SK-N-SH (cell line): ENCODE measurements at regions not wholly inside any gene's neighbourhood (a gene's known extent, or its start where the extent isn't known, plus 50 kb on each side); places are given as distances from the start of the nearest gene placed in this dataset.

ENCODE experiments used
- CTCF ChIA-PET: fragments of 300-600, 350-600 bp; formaldehyde crosslinking; extraction: SDS; loops from one replicate; lab custom pipeline; 2021; lab: Yijun Ruan, JAX
- POLR2A ChIA-PET: fragments of 350-600 bp; sonication (Branson Sonifier 250); formaldehyde crosslinking; extraction: SDS; loops from one replicate; lab custom pipeline; 2020; ENCODE audit warnings: antibody characterized with exemption, inconsistent platforms; lab: Yijun Ruan, JAX
- DNase-seq: peaks from one replicate; pipeline ENCODE4 v3.0.0; 2012
- H2AFZ ChIP-seq: fragments of 200-600 bp; sonication (generic); 2 replicates; pipeline ENCODE4 v1.8.1; 2016; ENCODE audit warnings: antibody characterized with exemption, mild to moderate bottlenecking, low read depth
- H3F3A ChIP-seq: fragments of 200-600 bp; sonication (generic); replicated peaks from 2 replicates; pipeline ENCODE3; 2016; ENCODE audit warnings: antibody characterized with exemption, mild to moderate bottlenecking; ENCODE audit not compliant: insufficient read depth
- H3K27ac ChIP-seq, 2 experiments: fragments of 200-500 bp in 1 of 2; fragments of 200-600 bp in 1 of 2; sonication (Bioruptor generic) in 1 of 2; sonication (generic), shearing (Covaris generic) in 1 of 2; 2 replicates each; pipeline versions ENCODE4 v1.5.1 to v1.6.1; 2014 to 2016; ENCODE audit warnings: low read depth in 2 of 2, inconsistent platforms in 1 of 2, low read length in 1 of 2, mild to moderate bottlenecking in 1 of 2, mixed read lengths in 1 of 2
- H3K27me3 ChIP-seq: fragments of 200-600 bp; sonication (generic), shearing (Covaris generic); 2 replicates; pipeline ENCODE4 v1.6.1; 2016; ENCODE audit warnings: mixed run types; ENCODE audit not compliant: insufficient read depth
- H3K36me3 ChIP-seq, 2 experiments: fragments of 200-500 bp in 1 of 2; fragments of 200-600 bp in 1 of 2; sonication (Bioruptor generic) in 1 of 2; sonication (generic) in 1 of 2; replicated peaks in 1 of 2; 2 replicates each; pipeline versions ENCODE3 to v1.5.1; 2014 to 2016; ENCODE audit warnings: low read length in 1 of 2, mild to moderate bottlenecking in 1 of 2; ENCODE audit not compliant: insufficient read depth in 2 of 2, control insufficient read depth in 1 of 2
- H3K4me1 ChIP-seq, 2 experiments: fragments of 200-500 bp in 1 of 2; fragments of 200-600 bp in 1 of 2; sonication (Bioruptor generic) in 1 of 2; sonication (generic), shearing (Covaris generic) in 1 of 2; 2 replicates each; pipeline versions ENCODE4 v1.5.1 to v1.6.1; 2014 to 2016; ENCODE audit warnings: low read depth in 1 of 2, low read length in 1 of 2, mixed run types in 1 of 2; ENCODE audit not compliant: insufficient read depth in 2 of 2, control insufficient read depth in 1 of 2
- H3K4me2 ChIP-seq: fragments of 200-600 bp; sonication (generic), shearing (Covaris generic); 2 replicates; pipeline ENCODE4 v1.6.1; 2017; ENCODE audit warnings: mixed run types
- H3K4me3 ChIP-seq, 2 experiments: fragments of 200-500 bp in 1 of 2; fragments of 200-600 bp in 1 of 2; sonication (Bioruptor generic) in 1 of 2; sonication (generic), shearing (Covaris generic) in 1 of 2; 2 replicates each; pipeline versions ENCODE4 v1.5.1 to v1.8.1; 2014 to 2016; ENCODE audit warnings: low read depth in 2 of 2, inconsistent platforms in 1 of 2, low read length in 1 of 2, mild to moderate bottlenecking in 1 of 2, mixed read lengths in 1 of 2, moderate library complexity in 1 of 2
- H3K79me2 ChIP-seq: fragments of 200-600 bp; sonication (generic); 2 replicates; pipeline ENCODE4 v1.8.1; 2017; ENCODE audit warnings: mild to moderate bottlenecking; ENCODE audit not compliant: insufficient read depth
- H3K9ac ChIP-seq: fragments of 200-600 bp; sonication (generic); 2 replicates; pipeline ENCODE4 v1.6.1; 2017; ENCODE audit warnings: mixed run types
- H3K9me2 ChIP-seq: fragments of 200-600 bp; sonication (generic); 2 replicates; pipeline ENCODE4 v1.6.1; 2017; ENCODE audit warnings: mixed run types
- H3K9me3 ChIP-seq: fragments of 200-600 bp; sonication (generic); 2 replicates; pipeline ENCODE4 v1.6.1; 2017; ENCODE audit warnings: mixed run types, mild to moderate bottlenecking, moderate library complexity
- H4K20me1 ChIP-seq: fragments of 200-600 bp; sonication (generic); 2 replicates; pipeline ENCODE4 v1.6.1; 2017; ENCODE audit warnings: mild to moderate bottlenecking, mixed run types; ENCODE audit not compliant: insufficient read depth
- CHD2 ChIP-seq: fragments of 150-350 bp; IDR thresholded peaks from 2 replicates; pipeline ENCODE4 v1.6.1; 2018; ENCODE audit warnings: low read length; ENCODE audit not compliant: partially characterized antibody
- ELF1 ChIP-seq: IDR thresholded peaks from 2 replicates; pipeline ENCODE4 v1.4.0; 2012
- EP300 ChIP-seq, 2 experiments: IDR thresholded peaks; 2 replicates each; pipeline versions ENCODE4 v1.4.0 to v1.6.1; 2012; ENCODE audit warnings: borderline replicate concordance in 1 of 2, low read depth in 1 of 2, low read length in 1 of 2
- FOSL2 ChIP-seq: IDR thresholded peaks from 2 replicates; pipeline ENCODE4 v1.4.0; 2012; ENCODE audit warnings: low read depth, mild to moderate bottlenecking, moderate library complexity, borderline replicate concordance
- FOXJ3 ChIP-seq: sonication (generic); formaldehyde crosslinking; IDR thresholded peaks from 2 replicates; pipeline ENCODE4 v1.5.1; 2020; ENCODE audit warnings: mild to moderate bottlenecking, missing genetic modification reagents
- GATA2 ChIP-seq: sonication (generic); formaldehyde crosslinking; IDR thresholded peaks from 2 replicates; pipeline ENCODE4 v1.5.0; 2020; ENCODE audit warnings: mild to moderate bottlenecking, missing genetic modification reagents
- NFIC ChIP-seq: IDR thresholded peaks from 2 replicates; pipeline ENCODE4 v1.4.0; 2012; ENCODE audit warnings: borderline replicate concordance
- NRF1 ChIP-seq: IDR thresholded peaks from 2 replicates; pipeline ENCODE4 v1.6.1; 2012; ENCODE audit warnings: low read depth, mild to moderate bottlenecking, low read length
- POLR2AphosphoS5 ChIP-seq: IDR thresholded peaks from 2 replicates; pipeline ENCODE4 v1.6.1; 2012; ENCODE audit warnings: low read depth, low read length
- RCOR1 ChIP-seq: fragments of 150-350 bp; IDR thresholded peaks from 2 replicates; pipeline ENCODE4 v1.6.1; 2017; ENCODE audit warnings: antibody characterized with exemption, low read length
- RFX5 ChIP-seq: IDR thresholded peaks from 2 replicates; pipeline ENCODE4 v1.6.1; 2012; ENCODE audit warnings: mild to moderate bottlenecking, improper control_type of control experiment, low read length
- SIN3A ChIP-seq: IDR thresholded peaks from 2 replicates; pipeline ENCODE4 v1.6.1; 2012; ENCODE audit warnings: low read depth, mild to moderate bottlenecking, low read length, moderate library complexity, borderline replicate concordance
- TAF1 ChIP-seq: IDR thresholded peaks from 2 replicates; pipeline ENCODE4 v1.6.1; 2012; ENCODE audit warnings: low read depth, mild to moderate bottlenecking, low read length, moderate library complexity, borderline replicate concordance
- WGBS: methylation state at CpG from one replicate; pipeline ENCODE4 v1.1.6; 2017; ENCODE audit warnings: low lambda C conversion rate; 5-methylcytosine and 5-hydroxymethylcytosine counted together

DNA sequence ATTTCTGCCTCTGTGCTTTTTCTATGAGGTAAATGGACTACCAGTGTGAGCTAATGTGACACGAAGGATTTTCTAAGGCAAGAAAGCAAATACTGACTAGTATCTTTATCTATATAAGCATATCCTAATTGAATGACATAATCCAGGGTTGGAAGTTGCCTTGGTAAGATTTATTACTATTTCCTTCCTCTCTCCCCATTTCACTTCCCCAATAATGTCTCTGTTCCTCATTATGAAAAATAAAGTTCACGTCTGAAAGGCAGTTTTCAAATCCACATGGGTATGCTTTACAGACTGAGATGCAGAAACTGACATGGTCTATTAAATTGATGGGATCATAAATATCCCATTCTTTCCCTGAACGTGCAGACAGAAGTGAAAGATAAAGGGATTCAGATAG, 86.0 kb downstream of the DTWD1 start:
- 27% methylated on average over 3 of the region's 3 CpGs for WGBS
- no peak for TF ChIP-seq TAF1
- no peak for TF ChIP-seq RCOR1
- 0 out of 2 replicates have a peak, but pooled peaks have one; percentile 15 for TF ChIP-seq GATA2 (CRISPR knock-in tag)
- no peak for TF ChIP-seq SIN3A
- no peak overlapping the region for H3K9ac ChIP-seq
- POLR2A ChIA-PET, result no interaction called here
- no peaks in the 10 kb centered on the region for H3K27me3 ChIP-seq
- H3K79me2 ChIP-seq, result no peaks in the 10 kb centered on the region
- no peaks in the 10 kb centered on the region for H3K36me3 ChIP-seq
- H3K9me3 ChIP-seq, result no peaks in the 10 kb centered on the region
- DNase-seq, result no peak
- H3F3A ChIP-seq, result no peaks in the 10 kb centered on the region
- H4K20me1 ChIP-seq, result no peaks in the 10 kb centered on the region
- no peak overlapping the region; a peak in 1 of 4 replicates for H3K27ac ChIP-seq
- H3K4me2 ChIP-seq, result no peak overlapping the region
- CTCF ChIA-PET, result no interaction called here
- H2AFZ ChIP-seq, result no peak overlapping the region
- H3K4me1 ChIP-seq, result no peaks in the 10 kb centered on the region
- H3K9me2 ChIP-seq, result no peaks in the 10 kb centered on the region
- H3K4me3 ChIP-seq, result no peak overlapping the region

GRCh38 chr15:49707598-49707997, 86.8 kb downstream of the DTWD1 start:
- no peak for DNase-seq
- Histone ChIP-seq H3K36me3 (no peaks in the 10 kb centered on the region), H3K79me2 (no peaks in the 10 kb centered on the region), H3K27ac (no peak overlapping the region), H3K27me3 (no peaks in the 10 kb centered on the region), H3F3A (no peaks in the 10 kb centered on the region), H3K4me3 (no peak overlapping the region), H3K9me2 (no peaks in the 10 kb centered on the region), H3K9ac (no peak overlapping the region), H3K9me3 (no peaks in the 10 kb centered on the region), H3K4me1 (no peaks in the 10 kb centered on the region), H3K4me2 (no peak overlapping the region), H4K20me1 (no peaks in the 10 kb centered on the region), H2AFZ (no peak overlapping the region)
- no peak for TF ChIP-seq CHD2
- no peak for TF ChIP-seq FOSL2
- TF ChIP-seq FOXJ3 (CRISPR knock-in tag), result no peak
- TF ChIP-seq RFX5, result no peak
- TF ChIP-seq NRF1, result no peak
- no peak for TF ChIP-seq ELF1
- ChIA-PET CTCF (interaction anchor here (2.5 kb wide), 1 partner anchor 13 kb away, joined by 6 read pairs; no protein-coding TSS in a partner anchor), POLR2A (no interaction called here)
- WGBS, result 0% methylated on average over 1 of the region's 1 CpG

GRCh38 chr15:49709646-49710214, 88.9 kb downstream of the DTWD1 start:
- ChIA-PET CTCF (interaction anchor here (2.5 kb wide), 1 partner anchor 11 kb away, joined by 6 read pairs; no protein-coding TSS in a partner anchor), POLR2A (no interaction called here)
- TF ChIP-seq EP300 (IDR thresholded peaks at IDR 0.05; ENCODE audit: borderline replicate concordance in 1 of 2, low read depth in 1 of 2, low read length in 1 of 2), result no peak
- TF ChIP-seq POLR2AphosphoS5, result no peak
- no peak for TF ChIP-seq NFIC
- H2AFZ ChIP-seq, result no peak overlapping the region
- H3K9me2 ChIP-seq, result no peaks in the 10 kb centered on the region
- no peaks in the 10 kb centered on the region for H3F3A ChIP-seq
- H4K20me1 ChIP-seq, result no peaks in the 10 kb centered on the region
- H3K27me3 ChIP-seq, result no peaks in the 10 kb centered on the region
- H3K4me2 ChIP-seq, result no peak overlapping the region
- DNase-seq, result no peak
- no peaks in the 10 kb centered on the region for H3K9me3 ChIP-seq
- H3K4me1 ChIP-seq, result no peaks in the 10 kb centered on the region
- H3K36me3 ChIP-seq, result no peaks in the 10 kb centered on the region
- H3K27ac ChIP-seq, result no peak overlapping the region
- H3K4me3 ChIP-seq, result no peak overlapping the region
- no peaks in the 10 kb centered on the region for H3K79me2 ChIP-seq
- H3K9ac ChIP-seq, result no peak overlapping the region
- WGBS, result 35% methylated on average over 1 of the region's 1 CpG
